ENCODE measurements at regions not wholly inside any gene's neighbourhood (a gene's known extent, or its start where the extent isn't known, plus 50 kb on each side); places are given as distances from the start of the nearest gene placed in this dataset.
"Not testable (repeated sequence)": the region's sequence is repeated elsewhere in the genome, so short reads cannot be mapped to it uniquely, and the experiment has no call there.

GRCh38 chr2:35172687-35173086 lies 1182.9 kb upstream of the CRIM1 start:
- no peak for DNase-seq (ENCODE audit: low read depth)

GRCh38 chr2:35168351-35168750 lies 1187.2 kb upstream of the CRIM1 start:
- no peak for DNase-seq (ENCODE audit: low read depth)

GRCh38 chr2:35163948-35164347 lies 1191.6 kb upstream of the CRIM1 start:
- no peak for DNase-seq (ENCODE audit: low read depth)

- DNase-seq (ENCODE audit: low read depth), result no peak
Observed at GRCh38 chr2:35160871-35161270, 1194.7 kb upstream of the CRIM1 start.

- DNase-seq (ENCODE audit: low read depth), result no peak
Observed at GRCh38 chr2:35125871-35126270, 1229.7 kb upstream of the CRIM1 start.

- no peak for DNase-seq (ENCODE audit: low read depth)
Observed at GRCh38 chr2:35125278-35125677, 1230.3 kb upstream of the CRIM1 start.

GRCh38 chr2:35116151-35116550 lies 1239.4 kb upstream of the CRIM1 start:
- no peak for DNase-seq (ENCODE audit: low read depth)

- DNase-seq (ENCODE audit: low read depth), result no peak
Observed at GRCh38 chr2:35114765-35115164, 1240.8 kb upstream of the CRIM1 start.

GRCh38 chr2:35112367-35112766 lies 1243.2 kb upstream of the CRIM1 start:
- DNase-seq (ENCODE audit: low read depth), result not testable (repeated sequence)

- no peak for DNase-seq (ENCODE audit: low read depth)
Observed at GRCh38 chr2:35104309-35104708, 1251.3 kb upstream of the CRIM1 start.

- no peak for DNase-seq (ENCODE audit: low read depth)
Observed at GRCh38 chr2:35099342-35099741, 1256.2 kb upstream of the CRIM1 start.

- DNase-seq (ENCODE audit: low read depth), result no peak
Observed at GRCh38 chr2:35082072-35082471, 1273.5 kb upstream of the CRIM1 start.

GRCh38 chr2:35081622-35082015 lies 1274.0 kb upstream of the CRIM1 start:
- no peak for DNase-seq (ENCODE audit: low read depth)

GRCh38 chr2:35081001-35081621 lies 1274.5 kb upstream of the CRIM1 start:
- DNase-seq (ENCODE audit: low read depth), result no peak

GRCh38 chr2:35080231-35080910 lies 1275.2 kb upstream of the CRIM1 start:
- no peak for DNase-seq (ENCODE audit: low read depth)

- DNase-seq (ENCODE audit: low read depth), result no peak
Observed at GRCh38 chr2:35067420-35067819, 1288.2 kb upstream of the CRIM1 start.

- DNase-seq (ENCODE audit: low read depth), result no peak
Observed at GRCh38 chr2:35063836-35064235, 1291.7 kb upstream of the CRIM1 start.

GRCh38 chr2:35035883-35036282 lies 1319.7 kb upstream of the CRIM1 start:
- no peak for DNase-seq (ENCODE audit: low read depth)

GRCh38 chr2:35033748-35034147 lies 1321.8 kb upstream of the CRIM1 start:
- no peak for DNase-seq (ENCODE audit: low read depth)

GRCh38 chr2:35023545-35023944 lies 1332.0 kb upstream of the CRIM1 start:
- DNase-seq (ENCODE audit: low read depth), result no peak

- no peak for DNase-seq (ENCODE audit: low read depth)
Observed at GRCh38 chr2:35000453-35000852, 1355.1 kb upstream of the CRIM1 start.

GRCh38 chr2:34998741-34999140 lies 1356.8 kb upstream of the CRIM1 start:
- DNase-seq (ENCODE audit: low read depth), result no peak

GRCh38 chr2:34997779-34998178 lies 1357.8 kb upstream of the CRIM1 start:
- DNase-seq (ENCODE audit: low read depth), result no peak

- DNase-seq (ENCODE audit: low read depth), result no peak
Observed at GRCh38 chr2:34995196-34995595, 1360.4 kb upstream of the CRIM1 start.
